Activated CD4-positive, alpha-beta T cell treated with anti-CD3 and anti-CD28 coated beads for 36 hours (primary cell): ENCODE measurements at regions not wholly inside any gene's neighbourhood (a gene's known extent, or its start where the extent isn't known, plus 50 kb on each side); places are given as distances from the start of the nearest gene placed in this dataset.

Experiments
- ATAC-seq: fragments of 200-7000 bp; cut with Tn5 transposase; one replicate; pipeline ENCODE4 v1.10.0; 2021; ENCODE audit warnings: mild to moderate bottlenecking, moderate library complexity
- CTCF ChIA-PET: fragments of 350-600 bp; sonication (Branson Sonifier 250); formaldehyde crosslinking; loops from one replicate; lab custom pipeline; 2021; ENCODE audit warnings: antibody characterized with exemption; lab: Charles Lee
- POLR2A ChIA-PET: fragments of 350-600 bp; sonication (Branson Sonifier 250); formaldehyde crosslinking; loops from one replicate; lab custom pipeline; 2021; ENCODE audit warnings: antibody characterized with exemption, inconsistent platforms; lab: Charles Lee
- DNase-seq: peaks from one replicate; pipeline ENCODE4 v3.0.0-alpha.2; 2020
- H3K27ac Mint-ChIP-seq: one replicate; pipeline ENCODE4 v1.8.0; 2021; ENCODE audit warnings: mixed read lengths
- H3K27me3 Mint-ChIP-seq: one replicate; pipeline ENCODE4 v1.8.0; 2021; ENCODE audit warnings: mixed read lengths
- H3K36me3 Mint-ChIP-seq: one replicate; pipeline ENCODE4 v1.8.0; 2021; ENCODE audit warnings: low read depth, mixed read lengths
- H3K4me1 Mint-ChIP-seq: one replicate; pipeline ENCODE4 v1.8.0; 2021; ENCODE audit warnings: mixed read lengths
- H3K4me3 Mint-ChIP-seq: one replicate; pipeline ENCODE4 v1.8.0; 2021; ENCODE audit warnings: mild to moderate bottlenecking, moderate library complexity, mixed read lengths
- H3K9me3 Mint-ChIP-seq: one replicate; pipeline ENCODE4 v1.8.0; 2021; ENCODE audit warnings: low read depth, mixed read lengths
- intact Hi-C, 2 experiments: fragments of 100-400 bp; cut with DNase I in 1 of 2; cut with micrococcal nuclease in 1 of 2; formaldehyde crosslinking; loops; one replicate each; pipeline versions ENCODE4 v1.14.2 to v1.15.1; 2022 to 2024; cut with DNase I, micrococcal nuclease

GRCh38 chr3:168248383-168249204 lies 152.9 kb upstream of the GOLIM4 start:
- DNase-seq (no peak), ATAC-seq (peak; percentile 27)
- POLR2A ChIA-PET = interaction anchor here (0.6 kb wide), 1 partner anchor 13 kb away, joined by 3 read pairs; no protein-coding TSS in a partner anchor
- intact Hi-C loops = no loop called here
- H3K9me3 Mint-ChIP-seq = no peaks in the 10 kb centered on the region
- peaks cover 43% of the 10 kb centered on the region for H3K27me3 Mint-ChIP-seq
- peak overlapping the region; percentile 36 for H3K4me3 Mint-ChIP-seq
- CTCF ChIA-PET = interaction anchor here (0.7 kb wide), 1 partner anchor 11 kb away, joined by 3 read pairs; no protein-coding TSS in a partner anchor
- peaks cover 13% of the 10 kb centered on the region for H3K4me1 Mint-ChIP-seq
- no peak overlapping the region for H3K27ac Mint-ChIP-seq
- no peaks in the 10 kb centered on the region for H3K36me3 Mint-ChIP-seq

GRCh38 chr3:168241156-168241555 lies 145.4 kb upstream of the GOLIM4 start:
- no peak for ATAC-seq
- DNase-seq = no peak
- H3K36me3 Mint-ChIP-seq = no peaks in the 10 kb centered on the region
- H3K27me3 Mint-ChIP-seq = peaks cover 4% of the 10 kb centered on the region
- ChIA-PET CTCF (no interaction called here), POLR2A (no interaction called here)
- no peak overlapping the region for H3K27ac Mint-ChIP-seq
- H3K4me3 Mint-ChIP-seq = no peak overlapping the region
- no peaks in the 10 kb centered on the region for H3K4me1 Mint-ChIP-seq
- intact Hi-C loops = no loop called here
- H3K9me3 Mint-ChIP-seq = peaks cover 2% of the 10 kb centered on the region

GRCh38 chr3:168239287-168239686 lies 143.6 kb upstream of the GOLIM4 start:
- POLR2A ChIA-PET = no interaction called here
- CTCF ChIA-PET = no interaction called here

GRCh38 chr3:168233001-168233400 lies 137.3 kb upstream of the GOLIM4 start:
- no peaks in the 10 kb centered on the region for H3K36me3 Mint-ChIP-seq
- CTCF ChIA-PET = no interaction called here

More at GRCh38 chr3:168239287-168239686, 143.6 kb upstream of the GOLIM4 start:
- no peak overlapping the region for H3K4me3 Mint-ChIP-seq
- H3K9me3 Mint-ChIP-seq = peaks cover 2% of the 10 kb centered on the region
- no peaks in the 10 kb centered on the region for H3K4me1 Mint-ChIP-seq
- no peaks in the 10 kb centered on the region for H3K36me3 Mint-ChIP-seq
- ATAC-seq (no peak), DNase-seq (no peak)
- intact Hi-C loops = no loop called here
- peaks cover 2% of the 10 kb centered on the region for H3K27me3 Mint-ChIP-seq
- H3K27ac Mint-ChIP-seq = no peak overlapping the region

GRCh38 chr3:168223085-168223484 lies 127.4 kb upstream of the GOLIM4 start:
- H3K9me3 Mint-ChIP-seq = no peaks in the 10 kb centered on the region
- ChIA-PET CTCF (no interaction called here), POLR2A (no interaction called here)
- H3K4me1 Mint-ChIP-seq = no peaks in the 10 kb centered on the region
- no peak for ATAC-seq
- peaks cover 5% of the 10 kb centered on the region for H3K27me3 Mint-ChIP-seq
- no peak overlapping the region for H3K4me3 Mint-ChIP-seq
- no peak for DNase-seq
- H3K27ac Mint-ChIP-seq = no peak overlapping the region
- intact Hi-C loops = loop anchor here in 1 of 2 experiments (10.0 kb wide), 1 partner anchor 1452 kb away; no protein-coding TSS in a partner anchor
- H3K36me3 Mint-ChIP-seq = no peaks in the 10 kb centered on the region

More at GRCh38 chr3:168233001-168233400, 137.3 kb upstream of the GOLIM4 start:
- Mint-ChIP-seq H3K4me3 (no peak overlapping the region), H3K9me3 (no peaks in the 10 kb centered on the region), H3K27ac (no peak overlapping the region), H3K27me3 (peaks cover 3% of the 10 kb centered on the region), H3K4me1 (no peaks in the 10 kb centered on the region)
- ATAC-seq (no peak), DNase-seq (no peak)
- POLR2A ChIA-PET = no interaction called here
- intact Hi-C loops = no loop called here

GRCh38 chr3:168220556-168220955 lies 124.8 kb upstream of the GOLIM4 start:
- Mint-ChIP-seq H3K9me3 (no peaks in the 10 kb centered on the region), H3K36me3 (no peaks in the 10 kb centered on the region), H3K4me1 (no peaks in the 10 kb centered on the region), H3K27ac (no peak overlapping the region), H3K4me3 (no peak overlapping the region), H3K27me3 (peaks cover 5% of the 10 kb centered on the region)
- ATAC-seq = no peak
- DNase-seq = no peak
- intact Hi-C loops = loop anchor here in 1 of 2 experiments (10.0 kb wide), 1 partner anchor 1454 kb away; no protein-coding TSS in a partner anchor
- ChIA-PET POLR2A (no interaction called here), CTCF (interaction anchor here (0.6 kb wide), 1 partner anchor 1305 kb away, joined by 4 read pairs; no protein-coding TSS in a partner anchor)

GRCh38 chr3:168219530-168219929 lies 123.8 kb upstream of the GOLIM4 start:
- ChIA-PET POLR2A (no interaction called here), CTCF (no interaction called here)
- Mint-ChIP-seq H3K27ac (no peak overlapping the region), H3K27me3 (peaks cover 5% of the 10 kb centered on the region), H3K36me3 (no peaks in the 10 kb centered on the region), H3K9me3 (no peaks in the 10 kb centered on the region), H3K4me3 (no peak overlapping the region), H3K4me1 (no peaks in the 10 kb centered on the region)
- no peak for DNase-seq
- no peak for ATAC-seq
- intact Hi-C loops = no loop called here

GRCh38 chr3:168218600-168218999 lies 122.9 kb upstream of the GOLIM4 start:
- H3K36me3 Mint-ChIP-seq = no peaks in the 10 kb centered on the region
- H3K27ac Mint-ChIP-seq = no peak overlapping the region
- DNase-seq = no peak
- H3K4me1 Mint-ChIP-seq = peaks cover 7% of the 10 kb centered on the region
- H3K27me3 Mint-ChIP-seq = peaks cover 5% of the 10 kb centered on the region
- intact Hi-C loops = no loop called here
- no peaks in the 10 kb centered on the region for H3K9me3 Mint-ChIP-seq
- no peak overlapping the region for H3K4me3 Mint-ChIP-seq
- no peak for ATAC-seq
- ChIA-PET POLR2A (no interaction called here), CTCF (interaction anchor here (0.6 kb wide), 1 partner anchor 58 kb away, joined by 3 read pairs; no protein-coding TSS in a partner anchor)

- ChIA-PET CTCF (interaction anchor here (0.6 to 1.3 kb wide), 2 partner anchors 8 to 29 kb away, joined by 3 read pairs; no protein-coding TSS in a partner anchor), POLR2A (no interaction called here)
- no peaks in the 10 kb centered on the region for H3K36me3 Mint-ChIP-seq
- DNase-seq (no peak), ATAC-seq (no peak)
- H3K4me1 Mint-ChIP-seq = peaks cover 7% of the 10 kb centered on the region
- no peak overlapping the region for H3K4me3 Mint-ChIP-seq
- H3K27ac Mint-ChIP-seq = no peak overlapping the region
- no peaks in the 10 kb centered on the region for H3K9me3 Mint-ChIP-seq
- H3K27me3 Mint-ChIP-seq = peaks cover 2% of the 10 kb centered on the region
- intact Hi-C loops = no loop called here
These were observed 121.1 kb upstream of the GOLIM4 start for GRCh38 chr3:168216851-168217250.

GRCh38 chr3:168213920-168214319 lies 118.2 kb upstream of the GOLIM4 start:
- Mint-ChIP-seq H3K4me3 (no peak overlapping the region), H3K27ac (no peak overlapping the region), H3K27me3 (no peaks in the 10 kb centered on the region), H3K9me3 (no peaks in the 10 kb centered on the region), H3K36me3 (no peaks in the 10 kb centered on the region), H3K4me1 (peaks cover 7% of the 10 kb centered on the region)
- ChIA-PET CTCF (interaction anchor here (0.6 kb wide), 1 partner anchor 15 kb away, joined by 3 read pairs; no protein-coding TSS in a partner anchor), POLR2A (no interaction called here)
- no peak for DNase-seq
- intact Hi-C loops = loop anchor here in 1 of 2 experiments (5.0 kb wide), 1 partner anchor 1528 kb away; no protein-coding TSS in a partner anchor
- ATAC-seq = no peak

GRCh38 chr3:168212664-168213285 lies 117.1 kb upstream of the GOLIM4 start:
- intact Hi-C loops = loop anchor here in 1 of 2 experiments (5.0 kb wide), 1 partner anchor 1530 kb away; no protein-coding TSS in a partner anchor

More at GRCh38 chr3:168212664-168213285, 117.1 kb upstream of the GOLIM4 start:
- Mint-ChIP-seq H3K9me3 (no peaks in the 10 kb centered on the region), H3K27ac (no peak overlapping the region), H3K4me1 (peaks cover 7% of the 10 kb centered on the region), H3K27me3 (no peaks in the 10 kb centered on the region), H3K36me3 (no peaks in the 10 kb centered on the region), H3K4me3 (no peak overlapping the region)
- DNase-seq (no peak), ATAC-seq (no peak)
- ChIA-PET POLR2A (no interaction called here), CTCF (interaction anchor here (1.7 kb wide), 1 partner anchor 10 kb away, joined by 4 read pairs; no protein-coding TSS in a partner anchor)
